Nucleus accumbens (tissue), 56 donors: ENCODE measurements at regions not wholly inside any gene's neighbourhood (a gene's known extent, or its start where the extent isn't known, plus 50 kb on each side); places are given as distances from the start of the nearest gene placed in this dataset.
"Not testable (repeated sequence)": the region's sequence is repeated elsewhere in the genome, so short reads cannot be mapped to it uniquely, and the experiment has no call there.

Experiments
- DNase-seq, 56 donors: peaks; one replicate each; lab custom pipeline; 2025; lab: John Stamatoyannopoulos, UW

GRCh38 chr4:131749224-131749623 lies 1399.9 kb upstream of the PCDH10 start:
- DNase-seq = not testable (repeated sequence)

- peak in 11 of 56 donors; percentile 2 to 50 (median 22) for DNase-seq
These were observed 1399.1 kb upstream of the PCDH10 start for GRCh38 chr4:131750006-131750405.

GRCh38 chr4:131750469-131750868 lies 1398.6 kb upstream of the PCDH10 start:
- DNase-seq = not testable (repeated sequence)

- not testable (repeated sequence) for DNase-seq
These were observed 1386.9 kb upstream of the PCDH10 start for GRCh38 chr4:131762234-131762633.

- peak in 1 of 56 donors; percentile 1 for DNase-seq
These were observed 1384.4 kb upstream of the PCDH10 start for GRCh38 chr4:131764730-131765129.

- not testable (repeated sequence) for DNase-seq
These were observed 1374.7 kb upstream of the PCDH10 start for GRCh38 chr4:131774382-131774781.

GRCh38 chr4:131810565-131810964 lies 1338.5 kb upstream of the PCDH10 start:
- DNase-seq = not testable (repeated sequence)
